ENCODE measurements at regions not wholly inside any gene's neighbourhood (a gene's known extent, or its start where the extent isn't known, plus 50 kb on each side); places are given as distances from the start of the nearest gene placed in this dataset.

DNA sequence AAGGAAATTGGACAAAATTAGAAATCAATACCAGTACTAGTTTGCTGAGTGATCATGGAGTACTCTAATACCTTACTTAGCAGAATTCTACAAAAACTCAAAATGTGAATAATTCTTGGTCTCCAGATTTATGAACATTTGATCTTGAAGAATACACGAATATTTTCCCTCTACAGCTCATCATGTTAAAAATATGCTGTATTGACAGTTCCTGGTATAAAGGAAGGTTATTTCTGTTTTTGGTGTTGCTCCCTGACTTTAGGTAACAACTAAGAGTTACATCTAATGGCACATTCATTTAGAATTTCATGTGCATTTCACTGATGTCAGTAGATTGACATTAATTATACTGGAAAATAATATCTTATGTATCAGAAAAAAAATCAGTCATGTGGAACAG lies 479.2 kb upstream of the PKDCC start:
- Histone ChIP-seq H3K4me3 (replicated peaks in 1 of 3; ENCODE audit: low read depth in 2 of 3, low read length in 3 of 3) (no peak overlapping the region), H3K4me1 (ENCODE audit: control insufficient read depth in 1 of 2, insufficient read depth in 2 of 2, low read length in 2 of 2) (no peaks in the 10 kb centered on the region), H3K27me3 (ENCODE audit: control insufficient read depth in 2 of 2, insufficient read depth in 2 of 2, low read length in 2 of 2) (no peaks in the 10 kb centered on the region), H3K27ac (ENCODE audit: low read depth in 1 of 2, low read length in 2 of 2) (no peak overlapping the region), H3K4me2 (replicated peaks; ENCODE audit: extremely low read depth, low read length, poor library complexity, severe bottlenecking) (no peak overlapping the region), H3K36me3 (replicated peaks in 1 of 2; ENCODE audit: control insufficient read depth in 1 of 2, insufficient read depth in 2 of 2, low read length in 2 of 2) (no peaks in the 10 kb centered on the region), H3K9ac (ENCODE audit: insufficient read depth, low read length, poor library complexity, severe bottlenecking) (no peak overlapping the region), H2AFZ (ENCODE audit: insufficient read depth, low read depth, low read length, poor library complexity, severe bottlenecking) (no peak overlapping the region), H4K20me1 (ENCODE audit: insufficient read depth, low read length) (no peaks in the 10 kb centered on the region), H3K9me3 (replicated peaks in 1 of 2; ENCODE audit: control insufficient read depth in 1 of 2, insufficient read depth in 1 of 2, low read length in 2 of 2) (no peaks in the 10 kb centered on the region), H3K79me2 (ENCODE audit: insufficient read depth, low read length) (no peaks in the 10 kb centered on the region)
- TF ChIP-seq CTCF (IDR thresholded peaks at IDR 0.05), result no peak
- Mint-ChIP-seq H3K36me3 (no peaks in the 10 kb centered on the region), H3K9me3 (peaks cover 0 to 9% (median 6%) of the 10 kb centered on the region in 7 donors), H3K27me3 (ENCODE audit: low read depth in 3 of 3) (peaks cover 0 to 2% (median 0%) of the 10 kb centered on the region in 3 donors), H3K4me3 (no peak overlapping the region), H3K27ac (no peak overlapping the region), H3K4me1 (no peaks in the 10 kb centered on the region)
- no CpG with 5 or more reads among the region's 1 CpG for WGBS (ENCODE audit: insufficient coverage)
- intact Hi-C loops (cut with micrococcal nuclease), result no loop called here
- no peak for DNase-seq

GRCh38 chr2:41572154-41572553 lies 475.7 kb upstream of the PKDCC start:
- H3K27me3 ChIP-seq (ENCODE audit: control insufficient read depth in 2 of 2, insufficient read depth in 2 of 2, low read length in 2 of 2), result no peaks in the 10 kb centered on the region
- H2AFZ ChIP-seq (ENCODE audit: insufficient read depth, low read depth, low read length, poor library complexity, severe bottlenecking), result no peak overlapping the region
- intact Hi-C loops (cut with micrococcal nuclease), result no loop called here
- H3K4me1 Mint-ChIP-seq, result no peaks in the 10 kb centered on the region
- H3K4me3 ChIP-seq (replicated peaks in 1 of 3; ENCODE audit: low read depth in 2 of 3, low read length in 3 of 3), result no peak overlapping the region
- no peaks in the 10 kb centered on the region for H3K79me2 ChIP-seq (ENCODE audit: insufficient read depth, low read length)
- H3K9me3 ChIP-seq (replicated peaks in 1 of 2; ENCODE audit: control insufficient read depth in 1 of 2, insufficient read depth in 1 of 2, low read length in 2 of 2), result no peaks in the 10 kb centered on the region
- no peak overlapping the region for H3K27ac Mint-ChIP-seq
- no peak overlapping the region for H3K4me3 Mint-ChIP-seq
- no peaks in the 10 kb centered on the region for H3K4me1 ChIP-seq (ENCODE audit: control insufficient read depth in 1 of 2, insufficient read depth in 2 of 2, low read length in 2 of 2)
- no peak for TF ChIP-seq CTCF (IDR thresholded peaks at IDR 0.05)
- H3K36me3 Mint-ChIP-seq, result no peaks in the 10 kb centered on the region
- no peaks in the 10 kb centered on the region for H3K36me3 ChIP-seq (replicated peaks in 1 of 2; ENCODE audit: control insufficient read depth in 1 of 2, insufficient read depth in 2 of 2, low read length in 2 of 2)
- peaks cover 0 to 8% (median 3%) of the 10 kb centered on the region in 7 donors for H3K9me3 Mint-ChIP-seq
- DNase-seq, result no peak
- no peaks in the 10 kb centered on the region for H3K27me3 Mint-ChIP-seq (ENCODE audit: low read depth in 3 of 3)
- H3K9ac ChIP-seq (ENCODE audit: insufficient read depth, low read length, poor library complexity, severe bottlenecking), result no peak overlapping the region
- WGBS (ENCODE audit: insufficient coverage), result 100% methylated on average over 3 of the region's 3 CpGs
- no peaks in the 10 kb centered on the region for H4K20me1 ChIP-seq (ENCODE audit: insufficient read depth, low read length)
- no peak overlapping the region for H3K27ac ChIP-seq (ENCODE audit: low read depth in 1 of 2, low read length in 2 of 2)
- H3K4me2 ChIP-seq (replicated peaks; ENCODE audit: extremely low read depth, low read length, poor library complexity, severe bottlenecking), result no peak overlapping the region
